IMR-90 (cell line): ENCODE measurements at regions not wholly inside any gene's neighbourhood (a gene's known extent, or its start where the extent isn't known, plus 50 kb on each side); places are given as distances from the start of the nearest gene placed in this dataset.

Source experiments
- ATAC-seq: fragments of 200-7000 bp; cut with Tn5 transposase; 2 replicates; pipeline ENCODE4 v1.9.1; 2020; ENCODE audit warnings: low read depth, mild to moderate bottlenecking, moderate library complexity
- BruUV-seq: library from RNA; stranded (reverse); fragments of 400-500 nt; replicated peaks from 2 replicates; lab custom pipeline; 2021; lab: Mats Ljungman, UMichigan
- CTCF ChIA-PET: fragments of 300-600 bp; formaldehyde crosslinking; extraction: SDS; loops from one replicate; lab custom pipeline; 2021; ENCODE audit warnings: antibody characterized with exemption; lab: Yijun Ruan, JAX
- POLR2A ChIA-PET: fragments of 300-600 bp; sonication (Branson Sonifier 250); formaldehyde crosslinking; loops from one replicate; lab custom pipeline; 2022; ENCODE audit warnings: antibody characterized with exemption; ENCODE audit not compliant: unreplicated experiment; lab: Charles Lee
- DNase-seq: peaks from one replicate; pipeline ENCODE4 v3.0.0; 2013
- H2AFZ ChIP-seq: replicated peaks from 2 replicates; pipeline ENCODE3; 2013; ENCODE audit warnings: low read length, mild to moderate bottlenecking; ENCODE audit not compliant: poor library complexity
- H2AK5ac ChIP-seq: 2 replicates; pipeline ENCODE4 v1.6.1; 2013; ENCODE audit warnings: low read depth, low read length, inconsistent platforms
- H2AK9ac ChIP-seq: replicated peaks from 2 replicates; pipeline ENCODE3; 2013; ENCODE audit warnings: mild to moderate bottlenecking, low read depth, low read length, moderate library complexity; ENCODE audit not compliant: poor library complexity
- H2BK120ac ChIP-seq: 2 replicates; pipeline ENCODE4 v1.6.1; 2013; ENCODE audit warnings: low read depth, low read length, inconsistent platforms
- H2BK15ac ChIP-seq: 3 replicates; pipeline ENCODE4 v1.6.1; 2013; ENCODE audit warnings: low read depth, low read length, inconsistent platforms
- H2BK20ac ChIP-seq: 2 replicates; pipeline ENCODE4 v1.6.1; 2013; ENCODE audit warnings: low read depth, mild to moderate bottlenecking, inconsistent platforms, low read length, moderate library complexity
- H2BK5ac ChIP-seq: 2 replicates; pipeline ENCODE4 v1.6.1; 2013; ENCODE audit warnings: mild to moderate bottlenecking, low read depth, low read length, inconsistent platforms; ENCODE audit not compliant: poor library complexity, severe bottlenecking
- H3K14ac ChIP-seq: replicated peaks from 2 replicates; pipeline ENCODE4 v1.6.1; 2013; ENCODE audit warnings: low read depth, low read length, inconsistent platforms
- H3K18ac ChIP-seq: 2 replicates; pipeline ENCODE4 v1.6.1; 2013; ENCODE audit warnings: low read depth, low read length, control low read depth
- H3K23ac ChIP-seq: 2 replicates; pipeline ENCODE4 v1.6.1; 2013; ENCODE audit warnings: low read depth, low read length, inconsistent platforms
- H3K27ac ChIP-seq: 2 replicates; pipeline ENCODE4 v1.5.1; 2013; ENCODE audit warnings: mild to moderate bottlenecking, control low read depth, low read length; ENCODE audit not compliant: insufficient read depth
- H3K27me3 ChIP-seq: 2 replicates; pipeline ENCODE4 v1.6.1; 2013; ENCODE audit warnings: low read length; ENCODE audit not compliant: control insufficient read depth, insufficient read depth
- H3K36me3 ChIP-seq: 2 replicates; pipeline ENCODE4 v1.6.1; 2013; ENCODE audit warnings: low read length, mixed read lengths; ENCODE audit not compliant: control insufficient read depth, insufficient read depth
- H3K4ac ChIP-seq: 2 replicates; pipeline ENCODE4 v1.6.1; 2013; ENCODE audit warnings: low read depth, low read length, inconsistent platforms
- H3K4me1 ChIP-seq: 2 replicates; pipeline ENCODE4 v1.6.1; 2013; ENCODE audit warnings: low read length, mixed read lengths; ENCODE audit not compliant: control insufficient read depth, insufficient read depth
- H3K4me2 ChIP-seq: 2 replicates; pipeline ENCODE4 v1.6.1; 2013; ENCODE audit warnings: low read depth, mild to moderate bottlenecking, control low read depth, low read length, moderate library complexity
- H3K4me3 ChIP-seq: 2 replicates; pipeline ENCODE4 v1.5.1; 2013; ENCODE audit warnings: low read depth, mild to moderate bottlenecking, control low read depth, low read length, moderate library complexity; ENCODE audit not compliant: insufficient read depth
- H3K56ac ChIP-seq: 2 replicates; pipeline ENCODE4 v1.6.1; 2013; ENCODE audit warnings: low read length, inconsistent platforms; ENCODE audit not compliant: insufficient read depth; ENCODE audit errors: extremely low read depth
- H3K79me1 ChIP-seq, 2 experiments: 2 replicates each; pipeline ENCODE4 v1.6.1; 2013; ENCODE audit warnings: low read length in 2 of 2, inconsistent platforms in 1 of 2, low read depth in 1 of 2
- H3K9ac ChIP-seq: 2 replicates; pipeline ENCODE4 v1.6.1; 2013; ENCODE audit warnings: low read depth, low read length, control low read depth
- H3K9me1 ChIP-seq: 2 replicates; pipeline ENCODE4 v1.6.1; 2013; ENCODE audit warnings: low read length, inconsistent platforms; ENCODE audit not compliant: insufficient read depth
- H3K9me3 ChIP-seq: 2 replicates; pipeline ENCODE4 v1.6.1; 2013; ENCODE audit warnings: low read length; ENCODE audit not compliant: control insufficient read depth, insufficient read depth
- H4K20me1 ChIP-seq: 2 replicates; pipeline ENCODE4 v1.6.1; 2013; ENCODE audit warnings: low read length, inconsistent platforms; ENCODE audit not compliant: insufficient read depth
- H4K5ac ChIP-seq: 2 replicates; pipeline ENCODE4 v1.6.1; 2013; ENCODE audit warnings: mild to moderate bottlenecking, low read depth, low read length, control low read depth
- H4K8ac ChIP-seq, 2 experiments: 2 replicates each; pipeline ENCODE4 v1.6.1; 2013; ENCODE audit warnings: low read depth in 2 of 2, low read length in 2 of 2, control low read depth in 1 of 2, inconsistent platforms in 1 of 2
- H4K91ac ChIP-seq: 2 replicates; pipeline ENCODE4 v1.6.1; 2013; ENCODE audit warnings: low read depth, low read length, inconsistent platforms; ENCODE audit not compliant: insufficient read depth
- FOS ChIP-seq: fragments of 150-350 bp; IDR thresholded peaks from 2 replicates; pipeline ENCODE4 v1.6.1; 2016; ENCODE audit warnings: low read depth, low read length
- MXI1 ChIP-seq: IDR thresholded peaks from 2 replicates; pipeline ENCODE4 v1.6.1; 2012; ENCODE audit warnings: low read depth, mild to moderate bottlenecking, low read length, moderate library complexity, borderline replicate concordance
- NFE2L2 ChIP-seq: fragments of 150-350 bp; IDR thresholded peaks from 2 replicates; pipeline ENCODE4 v1.6.1; 2016; ENCODE audit warnings: low read depth, mild to moderate bottlenecking, low read length
- POLR2A ChIP-seq: IDR thresholded peaks from 2 replicates; pipeline ENCODE4 v1.6.1; 2012; ENCODE audit warnings: mild to moderate bottlenecking, low read depth, low read length
- RCOR1 ChIP-seq: IDR thresholded peaks from 2 replicates; pipeline ENCODE4 v1.6.1; 2012; ENCODE audit warnings: mild to moderate bottlenecking, low read length, improper control_type of control experiment; ENCODE audit not compliant: insufficient replicate concordance
- RFX5 ChIP-seq: IDR thresholded peaks from 2 replicates; pipeline ENCODE4 v1.8.0; 2012; ENCODE audit warnings: low read depth, mild to moderate bottlenecking, low read length, moderate library complexity
- SMC3 ChIP-seq: fragments of 150-350 bp; IDR thresholded peaks from 2 replicates; pipeline ENCODE4 v1.6.1; 2016; ENCODE audit warnings: low read depth, mild to moderate bottlenecking, antibody characterized with exemption, low read length, moderate library complexity
- WGBS, 2 experiments: methylation state at CpG; one replicate each; pipeline versions ENCODE4 v1.1.5 to v1.1.7; 2013; ENCODE audit warnings: missing lambda C conversion rate in 2 of 2; ENCODE audit not compliant: insufficient read length in 1 of 2; ENCODE audit errors: extremely low coverage in 2 of 2; 5-methylcytosine and 5-hydroxymethylcytosine counted together
- dilution Hi-C: fragments of 300-500 bp; cut with HindIII; formaldehyde crosslinking; loops from one replicate; pipeline ENCODE4 v1.14.3; 2018; ENCODE audit warnings: low sequenced_read_pairs; ENCODE audit not compliant: unreplicated experiment
- in situ Hi-C: fragments of 300-500 bp; cut with MboI; formaldehyde crosslinking; loops from 3 replicates; pipeline ENCODE4 v1.14.3; 2019; ENCODE audit warnings: low sequenced_read_pairs, inconsistent platforms, mixed read lengths
- intact Hi-C: fragments of 100-400 bp; cut with micrococcal nuclease; formaldehyde crosslinking; loops from 2 replicates; pipeline ENCODE4 v1.10.0; 2022
- TF ChIP-seq, protein P1 (sequence below): conservative IDR thresholded peaks from 2 replicates; pipeline ENCODE4 v1.5.1; 2012; ENCODE audit warnings: mild to moderate bottlenecking, low read depth, low read length, improper control_type of control experiment

- Histone ChIP-seq H4K8ac (no peak overlapping the region), H3K18ac (no peak overlapping the region), H3K36me3 (no peaks in the 10 kb centered on the region), H3K9me1 (no peaks in the 10 kb centered on the region), H2AFZ (no peak overlapping the region), H2BK20ac (no peak overlapping the region), H4K91ac (no peak overlapping the region), H2BK120ac (no peak overlapping the region), H3K23ac (no peak overlapping the region), H3K4me2 (no peak overlapping the region), H3K14ac (no peak overlapping the region), H4K20me1 (no peaks in the 10 kb centered on the region), H2BK5ac (no peak overlapping the region), H3K27me3 (no peaks in the 10 kb centered on the region), H3K4ac (no peak overlapping the region), H3K79me1 (no peaks in the 10 kb centered on the region), H2AK5ac (no peak overlapping the region), H2BK15ac (no peak overlapping the region), H2AK9ac (no peak overlapping the region), H3K27ac (no peak overlapping the region), H3K4me3 (no peak overlapping the region), H3K9ac (no peak overlapping the region), H4K5ac (no peak overlapping the region), H3K56ac (no peak overlapping the region), H3K4me1 (no peaks in the 10 kb centered on the region), H3K9me3 (peaks cover 5% of the 10 kb centered on the region)
- intact Hi-C loops (loop anchor here (5.0 to 10.0 kb wide), 2 partner anchors 52 to 56 kb away; no protein-coding TSS in a partner anchor), in situ Hi-C loops (no loop called here), dilution Hi-C loops (no loop called here)
- no peak for TF ChIP-seq SMC3
- no peak for TF ChIP-seq FOS
- no peak for TF ChIP-seq MXI1
- no peak for TF ChIP-seq POLR2A
- no peak for TF ChIP-seq RCOR1
- TF ChIP-seq, protein P1, sequence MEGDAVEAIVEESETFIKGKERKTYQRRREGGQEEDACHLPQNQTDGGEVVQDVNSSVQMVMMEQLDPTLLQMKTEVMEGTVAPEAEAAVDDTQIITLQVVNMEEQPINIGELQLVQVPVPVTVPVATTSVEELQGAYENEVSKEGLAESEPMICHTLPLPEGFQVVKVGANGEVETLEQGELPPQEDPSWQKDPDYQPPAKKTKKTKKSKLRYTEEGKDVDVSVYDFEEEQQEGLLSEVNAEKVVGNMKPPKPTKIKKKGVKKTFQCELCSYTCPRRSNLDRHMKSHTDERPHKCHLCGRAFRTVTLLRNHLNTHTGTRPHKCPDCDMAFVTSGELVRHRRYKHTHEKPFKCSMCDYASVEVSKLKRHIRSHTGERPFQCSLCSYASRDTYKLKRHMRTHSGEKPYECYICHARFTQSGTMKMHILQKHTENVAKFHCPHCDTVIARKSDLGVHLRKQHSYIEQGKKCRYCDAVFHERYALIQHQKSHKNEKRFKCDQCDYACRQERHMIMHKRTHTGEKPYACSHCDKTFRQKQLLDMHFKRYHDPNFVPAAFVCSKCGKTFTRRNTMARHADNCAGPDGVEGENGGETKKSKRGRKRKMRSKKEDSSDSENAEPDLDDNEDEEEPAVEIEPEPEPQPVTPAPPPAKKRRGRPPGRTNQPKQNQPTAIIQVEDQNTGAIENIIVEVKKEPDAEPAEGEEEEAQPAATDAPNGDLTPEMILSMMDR = no peak
- no peak for TF ChIP-seq RFX5
- no peak for TF ChIP-seq NFE2L2
- no peak for ATAC-seq
- BruUV-seq = no TSS peak
- no CpG with 5 or more reads among the region's 3 CpGs for WGBS, 2 experiments
- ChIA-PET CTCF (no interaction called here), POLR2A (no interaction called here)
- no peak for DNase-seq
Measured at GRCh38 chr12:39000370-39000769, 95.0 kb upstream of the CPNE8 start.
